AG09319 (cell line): ENCODE measurements at regions not wholly inside any gene's neighbourhood (a gene's known extent, or its start where the extent isn't known, plus 50 kb on each side); places are given as distances from the start of the nearest gene placed in this dataset.

Experiments used
- DNase-seq: peaks from one replicate; pipeline ENCODE4 v3.0.0-alpha.2; 2010; ENCODE audit warnings: low read depth; ENCODE audit errors: extremely low read depth
- CTCF ChIP-seq: IDR thresholded peaks from 2 replicates; pipeline ENCODE4 v1.5.1; 2011; ENCODE audit warnings: low read depth, mild to moderate bottlenecking, inconsistent platforms, low read length, moderate library complexity

- no peak for DNase-seq
- TF ChIP-seq CTCF = no peak
Observed at GRCh38 chr20:52483382-52483781, 291.8 kb upstream of the ZFP64 start.

GRCh38 chr20:52482044-52482443 is 290.5 kb upstream of the ZFP64 start:
- no peak for TF ChIP-seq CTCF

GRCh38 chr20:52481443-52481842 is 289.9 kb upstream of the ZFP64 start:
- no peak for TF ChIP-seq CTCF
- no peak for DNase-seq

More at GRCh38 chr20:52482044-52482443, 290.5 kb upstream of the ZFP64 start:
- DNase-seq = no peak

GRCh38 chr20:52476074-52476750 is 284.6 kb upstream of the ZFP64 start:
- no peak for DNase-seq
- no peak for TF ChIP-seq CTCF

- no peak for DNase-seq
- no peak for TF ChIP-seq CTCF
Observed at GRCh38 chr20:52473186-52473585, 281.6 kb upstream of the ZFP64 start.

- TF ChIP-seq CTCF = no peak
- no peak for DNase-seq
Observed at GRCh38 chr20:52470561-52470960, 279.0 kb upstream of the ZFP64 start.

GRCh38 chr20:52469128-52469527 is 277.5 kb upstream of the ZFP64 start:
- TF ChIP-seq CTCF = no peak
- DNase-seq = no peak
